ENCODE measurements at regions not wholly inside any gene's neighbourhood (a gene's known extent, or its start where the extent isn't known, plus 50 kb on each side); places are given as distances from the start of the nearest gene placed in this dataset.

GRCh38 chr5:57785946-57786345 is 303.3 kb upstream of the ACTBL2 start:
- no peak for TF ChIP-seq ZNF274 (IDR thresholded peaks at IDR 0.05; ENCODE audit: low read depth, low read length)
- no peak for TF ChIP-seq YY1 (IDR thresholded peaks at IDR 0.05; ENCODE audit: insufficient read depth, insufficient read length)
- no peak for TF ChIP-seq SUZ12 (IDR thresholded peaks at IDR 0.05; ENCODE audit: extremely low read depth, insufficient read depth, insufficient read length)
